Ecto neural progenitor cell (in vitro differentiated cells): ENCODE measurements at regions not wholly inside any gene's neighbourhood (a gene's known extent, or its start where the extent isn't known, plus 50 kb on each side); places are given as distances from the start of the nearest gene placed in this dataset.

ENCODE experiments used
- DNase-seq: peaks from one replicate; pipeline ENCODE4 v3.0.0-alpha.2; 2018; ENCODE audit warnings: low spot score

DNA sequence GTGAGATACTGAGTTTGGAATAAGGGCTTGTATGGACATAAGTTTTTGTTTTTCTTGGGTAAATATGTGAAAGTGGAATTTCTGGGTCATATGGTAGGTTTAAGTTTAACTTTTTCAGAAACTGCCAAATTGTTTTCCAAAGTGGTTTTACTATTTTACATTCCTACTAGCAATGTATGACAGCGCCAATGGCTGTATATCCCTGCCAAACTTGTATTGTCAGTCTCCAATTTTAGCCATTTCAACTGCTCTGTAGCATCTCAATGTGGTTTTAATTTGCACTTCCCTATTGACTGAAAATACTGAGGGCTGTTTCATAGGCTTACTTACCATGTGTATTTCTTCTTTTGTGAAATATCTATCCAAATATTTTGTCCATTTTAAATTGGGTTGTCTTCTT, 90.5 kb upstream of the ZNF32 start:
- DNase-seq, result no peak

DNA sequence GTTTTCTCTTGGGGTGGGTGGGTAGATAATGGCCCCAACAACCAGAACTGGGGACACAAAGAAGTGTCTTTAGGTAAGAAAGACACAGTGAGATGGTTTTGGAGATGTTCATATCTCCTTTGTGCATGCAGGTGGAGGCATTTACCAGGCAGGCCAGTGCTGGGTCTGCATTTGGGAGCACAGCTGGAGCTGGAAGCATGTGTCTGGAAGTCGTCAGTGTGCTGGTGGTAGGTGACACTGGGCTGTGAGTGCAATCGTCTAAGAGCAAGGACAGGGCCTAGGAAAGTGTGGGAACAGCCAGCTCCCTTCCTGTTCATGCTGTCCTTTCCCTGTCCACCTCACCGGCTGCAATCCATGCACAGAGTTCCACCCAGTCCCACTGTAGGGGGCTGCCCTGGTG, 88.3 kb upstream of the ZNF32 start:
- no peak for DNase-seq

DNA sequence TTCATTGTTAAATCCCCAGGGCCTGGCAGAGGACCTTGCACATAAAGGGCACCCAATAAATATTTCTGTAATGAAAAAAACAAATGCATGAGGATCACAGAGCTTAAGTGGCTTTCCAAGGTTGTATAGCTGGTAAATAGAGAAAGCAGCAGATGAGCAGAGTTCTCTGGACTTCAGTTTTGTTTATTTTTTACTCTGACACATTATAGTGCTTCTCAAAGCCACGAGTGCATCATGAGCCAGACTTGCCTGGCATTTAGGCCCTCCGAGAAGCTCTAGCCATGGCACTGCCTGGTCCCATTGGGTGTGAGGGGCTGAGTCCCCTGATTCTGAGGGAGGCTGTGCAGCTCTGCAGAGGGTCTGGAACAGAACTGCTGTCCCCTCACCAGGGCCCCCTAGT, 87.2 kb upstream of the ZNF32 start:
- no peak for DNase-seq

DNA sequence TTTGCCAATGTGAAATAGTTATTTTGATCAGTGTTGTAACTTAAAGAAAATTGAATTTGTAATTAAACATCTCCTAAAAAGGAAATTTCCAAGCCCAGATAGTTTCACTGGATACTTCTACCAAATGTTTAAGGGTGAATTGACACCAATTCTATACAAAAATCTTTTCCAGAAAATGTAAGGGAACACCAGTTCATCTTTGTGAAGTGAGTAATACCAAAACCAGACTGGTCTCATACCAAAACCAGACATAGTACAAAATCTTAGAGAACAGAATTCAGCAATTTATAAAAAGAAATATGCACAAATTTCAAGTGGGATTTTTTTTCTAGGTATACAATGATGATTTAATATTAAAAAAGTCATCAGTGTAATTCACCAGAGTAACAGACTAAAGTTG, 86.0 kb upstream of the ZNF32 start:
- no peak for DNase-seq

DNA sequence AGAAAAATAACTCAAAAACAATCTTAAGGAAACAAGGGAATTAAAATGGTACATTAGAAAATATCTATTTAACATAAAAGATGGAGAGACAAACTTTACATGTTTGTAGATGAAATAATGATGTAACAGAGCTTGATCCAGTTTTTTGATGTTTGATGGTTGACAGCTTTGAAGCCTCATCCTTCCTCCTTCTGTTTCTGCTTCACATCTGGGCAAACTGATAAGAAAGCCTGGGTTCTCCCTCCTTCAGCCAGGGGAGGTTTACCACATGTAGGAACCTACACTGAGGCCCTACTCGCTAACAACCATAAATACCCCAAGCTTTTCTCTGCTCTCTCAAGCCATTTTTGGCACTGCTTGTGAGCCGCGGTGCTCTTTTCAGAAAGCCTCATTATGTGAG, 82.8 kb upstream of the ZNF32 start:
- DNase-seq, result no peak

DNA sequence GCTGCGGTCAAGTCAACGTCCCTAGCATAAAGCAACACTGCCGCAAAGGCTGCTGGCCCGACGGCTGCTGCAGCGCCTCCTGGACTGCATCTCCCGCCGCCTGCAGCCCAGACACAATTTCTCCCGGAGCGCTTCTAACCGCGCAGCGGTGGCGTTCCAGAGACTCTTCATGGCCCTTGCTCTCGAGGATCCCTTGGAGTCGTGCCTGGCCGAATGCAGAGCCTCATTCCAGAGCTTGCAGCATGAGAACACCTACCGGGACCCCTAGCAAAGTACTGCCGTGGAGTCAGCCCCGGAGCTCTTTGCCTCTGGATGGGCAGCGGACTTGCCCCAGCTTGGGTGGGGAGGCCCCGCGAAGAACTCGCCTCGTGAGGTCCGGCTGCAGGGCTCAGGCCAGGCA, 79.7 kb upstream of the ZNF32 start:
- DNase-seq, result no peak

DNA sequence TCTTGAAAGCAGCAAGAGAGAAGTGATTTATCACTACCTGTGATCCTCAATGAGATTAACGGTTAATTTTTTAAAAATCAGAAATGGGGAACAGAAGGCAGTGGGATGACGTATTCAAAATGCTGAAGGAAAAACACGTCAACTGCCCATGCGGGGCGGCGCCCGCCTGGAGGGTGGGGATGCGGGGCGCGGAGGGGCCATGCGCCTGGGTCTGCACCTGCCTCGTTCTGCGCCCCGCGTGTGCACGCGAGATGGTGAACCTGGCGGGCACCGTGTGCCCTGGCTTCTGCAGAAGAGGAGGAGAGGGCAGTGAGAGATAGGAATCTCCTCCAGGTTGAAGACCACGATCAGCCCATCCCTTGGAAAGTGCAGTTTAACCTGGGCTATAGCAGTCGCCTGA, 79.3 kb upstream of the ZNF32 start:
- DNase-seq, result no peak

DNA sequence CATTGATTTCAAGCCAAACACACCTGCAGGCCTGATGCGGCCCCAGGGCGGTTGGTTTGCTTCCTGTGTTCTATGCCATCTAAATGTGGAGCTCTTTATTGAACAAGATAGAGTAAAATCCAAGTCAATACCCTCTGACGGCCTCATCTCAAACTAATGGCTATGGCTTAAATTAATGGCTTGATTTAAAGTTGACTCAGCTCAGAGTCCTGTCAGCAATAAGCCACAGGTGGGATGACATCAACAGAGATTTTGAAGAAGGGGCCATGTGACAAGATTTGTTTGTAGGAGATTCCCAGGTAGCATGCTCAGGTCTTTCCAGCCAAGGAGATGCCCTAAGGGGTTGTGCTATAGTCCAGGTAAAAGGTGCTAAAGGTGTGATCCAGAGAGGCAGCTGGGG, 66.7 kb upstream of the ZNF32 start:
- no peak for DNase-seq

DNA sequence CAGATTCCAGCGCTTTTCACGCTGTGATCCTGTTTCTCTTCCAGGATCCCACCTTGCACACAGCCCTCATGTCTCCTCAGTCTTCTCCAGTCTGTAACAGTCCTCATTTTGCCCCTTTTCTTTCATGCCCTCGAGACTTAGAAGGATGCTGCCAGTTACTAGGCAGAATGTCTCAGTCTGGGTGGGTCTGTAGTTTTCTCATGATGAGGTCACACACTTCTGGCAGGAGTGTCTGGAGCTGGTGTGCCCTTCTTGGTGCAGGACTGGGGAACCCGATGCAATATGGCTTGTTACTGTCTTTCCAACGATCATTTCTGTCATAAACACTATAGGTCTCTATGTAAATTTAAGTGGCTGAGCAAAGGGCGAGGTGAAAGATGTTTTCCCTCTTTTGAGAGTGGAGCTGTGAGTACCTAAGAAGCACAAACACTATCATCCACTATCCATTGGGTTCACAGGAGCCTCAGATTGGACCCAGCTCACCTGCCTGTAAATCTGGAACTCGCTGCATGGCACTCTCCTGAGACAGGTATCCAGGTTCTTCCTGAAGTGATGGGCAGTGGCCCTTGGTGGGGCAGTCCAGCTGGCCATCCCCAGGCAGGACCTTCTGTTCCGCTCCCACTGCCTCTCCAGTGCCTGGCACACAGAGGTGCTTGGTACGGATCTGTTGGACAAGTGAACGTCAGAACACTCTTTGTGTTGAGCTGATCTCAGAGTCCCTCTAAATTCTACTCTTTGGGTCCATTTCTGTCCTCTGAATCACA, 64.3 kb upstream of the ZNF32 start:
- no peak for DNase-seq

DNA sequence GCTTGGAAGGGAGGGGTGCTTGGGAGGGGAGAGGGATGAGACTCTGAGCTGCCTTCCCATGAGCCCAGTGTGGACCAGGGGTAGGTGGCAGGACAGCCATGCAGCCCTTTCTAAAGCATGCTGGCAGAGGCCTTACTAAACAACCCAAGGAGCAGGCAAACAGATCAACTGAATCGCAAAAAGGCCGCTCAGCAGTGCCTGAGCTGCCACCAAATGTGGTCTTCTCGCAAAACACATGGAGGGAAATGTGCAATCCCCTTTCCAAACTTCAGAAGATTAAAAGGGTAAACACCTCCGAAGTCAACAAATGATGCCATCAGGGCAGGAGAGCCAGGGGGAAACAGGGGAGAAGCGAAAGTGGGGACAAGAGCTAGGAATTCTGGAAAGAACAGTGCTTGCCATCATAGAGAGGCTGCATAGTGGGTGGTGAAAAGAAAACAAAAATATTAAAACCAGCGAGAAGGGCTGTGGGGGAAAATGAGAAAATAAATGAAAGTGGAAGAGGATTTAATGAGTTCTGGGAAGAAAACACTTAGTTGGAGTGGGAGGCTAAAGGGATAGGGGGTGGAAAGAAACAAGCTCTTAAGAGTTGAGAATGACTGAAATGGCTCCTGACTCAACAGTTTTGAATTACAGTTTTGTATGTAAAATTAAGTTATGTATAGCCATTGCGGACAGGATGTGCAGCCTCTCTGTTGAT, 62.2 kb upstream of the ZNF32 start:
- DNase-seq, result peak; percentile 3

DNA sequence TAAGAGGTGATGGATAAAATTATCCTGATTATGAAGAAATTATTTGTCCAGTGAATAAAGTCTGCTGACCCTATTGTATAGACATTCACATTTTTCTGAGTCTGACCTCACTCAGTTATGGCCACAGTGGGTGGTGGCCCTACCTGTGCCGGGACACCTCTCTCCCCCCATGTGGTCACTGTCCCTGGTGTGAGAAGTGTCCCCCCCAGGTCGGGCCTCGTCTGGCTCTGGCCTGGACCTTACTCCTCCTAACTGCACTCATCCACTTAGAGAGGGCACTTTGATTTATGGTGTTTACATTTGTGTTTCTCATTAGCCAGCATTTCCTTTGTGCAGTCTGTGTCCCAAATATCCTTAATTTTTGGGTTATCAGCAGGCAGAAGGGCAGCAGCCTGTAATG, 59.6 kb upstream of the ZNF32 start:
- DNase-seq, result peak; percentile 7

DNA sequence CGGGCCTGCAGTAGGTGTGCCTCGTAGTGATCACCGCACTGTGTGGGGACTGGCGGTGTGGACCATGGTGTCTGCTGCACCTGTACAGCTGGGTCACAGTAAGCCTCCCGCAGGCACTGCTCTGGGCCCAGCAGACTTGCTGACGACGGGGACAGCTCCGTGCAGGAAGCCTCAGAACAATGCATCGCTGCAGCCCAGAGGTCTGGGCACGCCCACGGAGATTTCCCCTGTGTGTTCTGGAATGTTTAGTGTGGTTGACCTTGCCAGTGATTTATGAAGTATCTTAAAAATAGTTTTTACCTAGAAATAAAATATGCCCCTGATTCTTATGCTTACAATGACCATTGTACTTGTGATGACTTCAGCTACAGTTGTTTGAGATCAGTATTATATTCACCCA, 59.1 kb upstream of the ZNF32 start:
- DNase-seq, result peak; percentile 42

DNA sequence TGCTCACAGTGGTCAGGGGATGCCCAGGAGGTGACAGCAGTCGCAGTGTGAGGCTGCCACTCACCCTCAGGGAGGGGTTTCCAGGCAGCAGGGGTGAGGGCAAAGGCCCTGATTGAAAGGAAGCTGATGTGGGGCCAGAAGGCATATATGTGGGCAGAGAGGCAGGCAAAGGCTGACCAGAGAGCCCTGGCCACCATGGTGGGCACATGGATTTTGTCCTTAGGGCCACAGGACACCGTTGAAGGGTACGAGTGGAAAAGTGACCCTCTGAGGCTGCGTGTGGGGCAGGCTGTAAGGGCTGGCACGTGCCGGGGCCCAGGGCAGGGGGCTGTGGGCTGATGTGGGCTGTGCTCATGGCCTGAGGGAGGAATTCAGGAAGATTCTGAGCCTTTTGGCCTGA, 57.5 kb upstream of the ZNF32 start:
- DNase-seq, result peak; percentile 32

DNA sequence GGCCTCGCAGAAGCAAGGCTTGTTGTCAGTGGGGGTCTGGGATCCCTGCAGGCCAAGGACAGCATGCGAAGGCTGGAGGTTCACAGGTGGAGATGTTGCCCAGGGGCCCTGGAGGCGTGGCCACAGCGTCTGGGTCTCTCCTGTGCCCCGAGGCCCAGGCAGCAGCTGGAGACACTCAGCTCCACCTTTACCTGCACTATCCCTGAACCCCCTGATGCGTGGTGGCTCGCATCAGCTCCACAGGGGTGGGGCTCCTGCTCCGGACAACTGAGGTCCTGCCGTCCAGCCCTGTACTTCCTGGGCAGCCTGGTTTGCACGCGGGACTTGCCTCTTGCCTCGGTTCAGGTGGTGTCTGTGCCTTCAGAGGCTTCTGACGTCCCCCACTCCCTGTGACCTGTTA, 54.6 kb upstream of the ZNF32 start:
- DNase-seq, result no peak

DNA sequence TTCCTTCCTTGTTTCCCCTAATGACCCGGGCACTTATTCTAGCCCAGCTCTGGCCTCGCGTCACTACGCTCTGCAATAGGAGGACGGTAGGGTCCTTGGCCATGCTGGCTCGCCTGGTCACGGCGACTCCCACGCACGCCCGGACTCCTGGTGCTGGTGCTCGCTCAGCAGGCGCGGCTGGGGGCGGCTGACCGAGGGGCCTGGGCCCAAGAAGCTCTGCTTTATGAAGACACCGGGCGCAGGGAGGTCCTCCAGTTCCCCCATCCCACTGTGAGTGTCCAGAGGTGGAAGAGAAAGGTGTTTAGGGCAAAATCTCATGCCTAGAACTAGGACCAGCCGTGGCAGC, 54.2 kb upstream of the ZNF32 start:
- DNase-seq, result no peak

DNA sequence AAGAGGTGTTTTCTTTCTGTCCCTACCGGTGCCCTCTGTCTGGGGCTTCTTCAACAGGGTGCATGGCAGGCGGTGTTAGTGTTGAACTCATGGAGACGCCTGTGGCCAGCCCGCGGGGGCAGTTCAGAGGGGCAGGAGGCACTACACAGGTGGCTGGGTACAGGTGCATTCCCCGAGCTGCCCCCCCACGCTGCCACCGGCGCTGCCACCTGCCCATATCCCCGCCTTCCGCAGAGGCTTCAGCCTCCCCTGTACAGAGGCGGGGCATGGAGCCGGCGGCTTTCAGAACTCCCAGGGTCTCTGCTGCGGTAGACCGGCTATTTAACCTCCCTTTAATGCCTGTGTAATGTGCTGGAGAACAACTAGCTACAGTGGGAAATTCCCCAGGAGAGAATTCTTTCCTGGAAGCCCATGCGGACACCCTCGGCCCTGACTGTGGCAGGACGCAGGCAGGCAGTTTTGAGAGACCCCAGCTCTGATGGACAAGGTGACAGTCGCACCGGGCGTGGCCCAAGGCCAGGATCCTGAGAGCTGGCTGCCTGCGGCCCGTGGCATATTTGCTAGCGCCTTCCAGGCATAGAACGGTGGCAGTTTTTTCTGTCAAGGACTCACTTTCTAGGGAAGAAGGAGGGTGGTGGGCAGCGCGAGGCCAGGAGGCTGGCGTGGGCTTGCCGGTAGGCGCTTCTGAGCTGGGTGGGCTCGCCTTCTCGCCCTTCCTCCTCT, 53.7 kb upstream of the ZNF32 start:
- no peak for DNase-seq

DNA sequence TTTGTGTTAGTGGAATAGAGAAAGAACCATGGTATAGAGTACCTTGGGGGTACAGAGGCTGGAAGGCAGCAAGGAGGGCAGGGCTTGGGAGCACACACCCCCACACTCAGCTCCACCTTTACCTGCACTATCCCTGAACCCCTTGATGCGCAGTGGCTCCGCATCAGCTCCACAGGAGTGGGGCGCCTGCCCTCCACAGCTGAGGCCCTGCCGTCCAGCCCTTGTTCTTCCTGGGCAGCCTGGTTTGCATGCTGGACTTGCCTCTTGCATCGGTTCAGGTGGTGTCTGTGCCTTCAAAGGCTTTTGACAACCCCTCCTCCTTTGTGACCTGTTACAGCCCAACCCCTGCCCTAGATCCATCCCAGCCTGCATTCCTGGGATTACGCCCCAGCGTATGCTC, 52.6 kb upstream of the ZNF32 start:
- DNase-seq, result no peak

DNA sequence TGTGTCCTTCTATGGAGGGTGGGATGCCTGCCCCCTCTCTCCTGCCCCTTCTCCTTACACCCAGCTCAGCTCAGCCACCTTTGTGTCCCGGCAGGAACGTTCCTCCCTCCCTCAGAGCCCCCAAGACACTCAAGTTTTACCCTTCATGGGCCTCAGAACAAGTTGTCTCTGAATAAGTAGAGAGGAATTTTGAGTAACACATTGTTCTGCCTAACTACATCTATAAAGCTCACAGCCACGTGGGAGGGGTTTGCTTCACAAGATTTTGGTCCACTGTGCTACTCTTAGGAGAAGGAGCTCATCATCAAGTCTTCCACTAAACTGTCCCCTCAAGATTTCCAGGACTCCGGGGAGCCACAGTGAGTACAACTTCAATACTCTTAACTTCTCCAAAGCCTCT, 51.6 kb upstream of the ZNF32 start:
- no peak for DNase-seq

DNA sequence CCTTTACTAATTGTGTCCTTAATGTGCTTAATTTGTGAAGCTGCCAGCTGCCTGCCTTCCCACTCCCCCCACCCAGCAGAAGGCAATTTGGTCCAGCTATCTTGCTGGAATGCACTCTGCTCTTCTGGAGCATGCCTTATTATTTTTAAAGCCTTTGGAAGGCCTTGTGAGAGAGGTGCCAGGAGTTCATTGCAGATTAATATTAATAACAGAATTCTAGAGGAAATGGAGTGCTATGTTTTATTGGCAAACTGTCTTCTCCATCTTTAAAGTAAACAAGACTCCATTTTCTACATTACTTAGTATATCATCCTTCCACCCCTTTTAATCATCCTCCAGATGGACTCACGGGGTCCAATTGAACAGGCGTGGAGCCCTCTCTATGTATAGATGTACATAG, 50.8 kb upstream of the ZNF32 start:
- no peak for DNase-seq
